Suprapubic skin (tissue), 4 donors: ENCODE measurements at regions not wholly inside any gene's neighbourhood (a gene's known extent, or its start where the extent isn't known, plus 50 kb on each side); places are given as distances from the start of the nearest gene placed in this dataset.

ENCODE experiments used
- DNase-seq, 2 donors: peaks; one replicate each; pipeline ENCODE4 v3.0.0-alpha.2; 2019; ENCODE audit warnings: low spot score in 2 of 2
- H3K27ac ChIP-seq: fragments of 200-600 bp; sonication (generic); one replicate; pipeline ENCODE4 v1.5.1; 2019
- H3K27me3 ChIP-seq: fragments of 200-600 bp; sonication (generic); one replicate; pipeline ENCODE4 v1.5.1; 2019
- H3K36me3 ChIP-seq: fragments of 200-600 bp; sonication (generic); one replicate; pipeline ENCODE4 v1.5.1; 2019
- H3K4me1 ChIP-seq: fragments of 200-600 bp; sonication (generic); one replicate; pipeline ENCODE4 v1.5.1; 2019
- H3K4me3 ChIP-seq: fragments of 200-600 bp; sonication (generic); one replicate; pipeline ENCODE4 v1.5.1; 2019; ENCODE audit warnings: mild to moderate bottlenecking
- H3K9me3 ChIP-seq: fragments of 200-600 bp; sonication (generic); one replicate; pipeline ENCODE4 v1.5.1; 2019
- EP300 ChIP-seq: sonication (generic); formaldehyde crosslinking; IDR thresholded peaks from one replicate; pipeline ENCODE4 v1.6.1; 2017; ENCODE audit warnings: antibody characterized with exemption
- POLR2A ChIP-seq, 2 donors: fragments of 450-650 bp; IDR thresholded peaks; one replicate each; pipeline ENCODE4 v1.6.1; 2017; ENCODE audit warnings: antibody characterized with exemption in 2 of 2, mild to moderate bottlenecking in 2 of 2, moderate library complexity in 2 of 2
- POLR2AphosphoS5 ChIP-seq, 3 donors: sonication (generic); formaldehyde crosslinking; IDR thresholded peaks; one replicate each; pipeline ENCODE4 v1.6.1; 2017; ENCODE audit warnings: antibody characterized with exemption in 3 of 3
- WGBS: methylation state at CpG from one replicate; pipeline ENCODE4 v1.1.5; 2018; 5-methylcytosine and 5-hydroxymethylcytosine counted together
- TF ChIP-seq, protein P1 (sequence below), 2 donors: fragments of 200-600 bp in 1 of 2; fragments of 450-650 bp in 1 of 2; sonication (generic) in 1 of 2; IDR thresholded peaks; one replicate each; pipeline ENCODE4 v1.5.1; 2016 to 2019; ENCODE audit warnings: antibody characterized with exemption in 2 of 2, mild to moderate bottlenecking in 1 of 2, moderate library complexity in 1 of 2

- Histone ChIP-seq H3K36me3 (no peaks in the 10 kb centered on the region), H3K27ac (no peak overlapping the region), H3K27me3 (no peaks in the 10 kb centered on the region), H3K9me3 (peaks cover 7% of the 10 kb centered on the region), H3K4me3 (no peak overlapping the region), H3K4me1 (no peaks in the 10 kb centered on the region)
- WGBS = 71% methylated on average over 1 of the region's 1 CpG
- TF ChIP-seq EP300 = no peak
- TF ChIP-seq, protein P1, sequence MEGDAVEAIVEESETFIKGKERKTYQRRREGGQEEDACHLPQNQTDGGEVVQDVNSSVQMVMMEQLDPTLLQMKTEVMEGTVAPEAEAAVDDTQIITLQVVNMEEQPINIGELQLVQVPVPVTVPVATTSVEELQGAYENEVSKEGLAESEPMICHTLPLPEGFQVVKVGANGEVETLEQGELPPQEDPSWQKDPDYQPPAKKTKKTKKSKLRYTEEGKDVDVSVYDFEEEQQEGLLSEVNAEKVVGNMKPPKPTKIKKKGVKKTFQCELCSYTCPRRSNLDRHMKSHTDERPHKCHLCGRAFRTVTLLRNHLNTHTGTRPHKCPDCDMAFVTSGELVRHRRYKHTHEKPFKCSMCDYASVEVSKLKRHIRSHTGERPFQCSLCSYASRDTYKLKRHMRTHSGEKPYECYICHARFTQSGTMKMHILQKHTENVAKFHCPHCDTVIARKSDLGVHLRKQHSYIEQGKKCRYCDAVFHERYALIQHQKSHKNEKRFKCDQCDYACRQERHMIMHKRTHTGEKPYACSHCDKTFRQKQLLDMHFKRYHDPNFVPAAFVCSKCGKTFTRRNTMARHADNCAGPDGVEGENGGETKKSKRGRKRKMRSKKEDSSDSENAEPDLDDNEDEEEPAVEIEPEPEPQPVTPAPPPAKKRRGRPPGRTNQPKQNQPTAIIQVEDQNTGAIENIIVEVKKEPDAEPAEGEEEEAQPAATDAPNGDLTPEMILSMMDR (IDR thresholded peaks at IDR 0.05) = no peak
- no peak for DNase-seq
Measured at GRCh38 chr7:145978769-145979168, 137.8 kb upstream of the CNTNAP2 start.

DNA sequence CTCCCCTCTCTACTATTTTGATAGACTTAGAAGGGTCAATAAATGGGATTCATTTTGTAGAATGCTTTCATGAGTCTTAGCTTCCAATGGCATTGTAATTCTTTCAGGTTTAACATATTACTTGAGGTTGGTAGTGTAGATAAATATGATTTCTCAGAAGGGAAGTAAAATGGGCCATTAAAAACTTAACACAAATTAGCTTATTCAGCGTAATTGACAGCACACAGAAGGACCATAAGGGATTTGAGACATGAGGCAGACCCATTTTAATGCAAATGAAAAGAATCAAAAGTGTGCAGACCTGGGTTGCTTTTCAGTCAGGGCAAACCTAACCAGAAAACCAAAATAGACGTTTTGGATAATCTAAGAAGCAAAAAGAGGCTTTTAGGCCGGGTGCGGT, 156.6 kb upstream of the CNTNAP2 start:
- no peaks in the 10 kb centered on the region for H3K4me1 ChIP-seq
- H3K4me3 ChIP-seq = no peak overlapping the region
- DNase-seq = no peak
- 83% methylated on average over 4 of the region's 4 CpGs for WGBS
- H3K27me3 ChIP-seq = no peaks in the 10 kb centered on the region
- peaks cover 2% of the 10 kb centered on the region for H3K9me3 ChIP-seq
- TF ChIP-seq POLR2AphosphoS5 (IDR thresholded peaks at IDR 0.05) = no peak
- no peak for TF ChIP-seq EP300
- TF ChIP-seq, protein P1 (IDR thresholded peaks at IDR 0.05) = no peak
- TF ChIP-seq POLR2A (IDR thresholded peaks at IDR 0.05) = no peak
- no peaks in the 10 kb centered on the region for H3K36me3 ChIP-seq
- H3K27ac ChIP-seq = no peak overlapping the region

DNA sequence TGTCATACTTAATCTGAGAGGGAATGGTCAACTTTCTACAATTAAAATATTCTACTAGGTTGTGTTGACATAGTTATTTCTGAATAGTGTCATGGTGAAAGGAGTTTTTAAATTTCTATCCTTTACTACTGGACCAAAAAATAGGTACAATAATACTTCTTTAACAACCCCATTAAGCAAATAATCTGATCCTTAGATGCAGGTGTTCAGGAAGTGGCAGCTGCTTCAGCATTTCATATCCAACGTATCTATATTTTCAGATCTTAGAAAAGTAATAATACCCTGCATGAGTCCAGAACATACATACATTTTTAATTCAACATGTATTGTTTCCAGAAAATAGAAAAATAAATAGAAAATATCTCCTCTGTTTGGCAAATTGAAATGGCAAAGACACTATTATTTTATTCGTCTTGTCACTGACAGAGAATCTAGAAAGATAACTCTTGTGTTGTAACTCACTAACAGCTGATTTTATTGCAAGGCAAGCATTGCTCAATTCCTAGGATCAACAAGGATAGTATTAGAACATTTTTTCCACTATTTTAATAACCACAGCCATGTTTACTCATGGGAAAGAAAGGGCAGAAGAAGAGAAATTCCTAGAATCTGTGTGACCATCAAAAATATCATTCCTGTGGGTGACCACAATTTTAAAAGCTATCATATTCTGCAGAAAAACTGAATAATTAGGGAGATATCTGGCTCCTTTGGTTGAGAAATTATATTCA, 159.3 kb upstream of the CNTNAP2 start:
- 78% methylated on average over 2 of the region's 2 CpGs for WGBS
- Histone ChIP-seq H3K9me3 (peaks cover 3% of the 10 kb centered on the region), H3K4me3 (no peak overlapping the region), H3K27me3 (no peaks in the 10 kb centered on the region), H3K4me1 (no peaks in the 10 kb centered on the region), H3K36me3 (no peaks in the 10 kb centered on the region), H3K27ac (no peak overlapping the region)
- no peak for DNase-seq
- TF ChIP-seq POLR2AphosphoS5 (IDR thresholded peaks at IDR 0.05) = no peak
- no peak for TF ChIP-seq EP300
- TF ChIP-seq, protein P1 (IDR thresholded peaks at IDR 0.05) = no peak
- TF ChIP-seq POLR2A (IDR thresholded peaks at IDR 0.05) = no peak

DNA sequence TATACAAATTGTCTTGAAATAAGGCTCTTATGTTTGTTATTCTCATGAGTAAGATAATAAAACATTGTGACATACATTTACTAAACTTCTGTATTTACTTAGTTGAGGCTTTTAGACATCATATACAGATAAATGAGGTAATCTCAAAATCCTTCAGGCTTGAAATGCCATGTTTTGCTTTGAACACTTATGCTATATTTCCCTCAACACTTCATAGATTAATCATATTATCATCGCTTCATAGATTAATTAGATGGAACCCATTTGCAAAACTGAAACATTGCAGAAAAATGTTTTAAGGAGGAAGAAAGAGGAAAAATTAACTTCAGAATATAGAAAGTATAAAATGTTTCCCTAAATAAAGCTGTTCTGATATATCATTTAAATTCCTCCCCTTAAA, 165.0 kb upstream of the CNTNAP2 start:
- TF ChIP-seq POLR2A (IDR thresholded peaks at IDR 0.05) (no peak), POLR2AphosphoS5 (IDR thresholded peaks at IDR 0.05) (no peak), EP300 (no peak)
- TF ChIP-seq, protein P1 (IDR thresholded peaks at IDR 0.05) = no peak
- Histone ChIP-seq H3K4me1 (no peaks in the 10 kb centered on the region), H3K9me3 (peaks cover 3% of the 10 kb centered on the region), H3K27ac (no peak overlapping the region), H3K4me3 (no peak overlapping the region), H3K27me3 (no peaks in the 10 kb centered on the region), H3K36me3 (no peaks in the 10 kb centered on the region)
- WGBS = 75% methylated on average over 1 of the region's 1 CpG
- DNase-seq = no peak

DNA sequence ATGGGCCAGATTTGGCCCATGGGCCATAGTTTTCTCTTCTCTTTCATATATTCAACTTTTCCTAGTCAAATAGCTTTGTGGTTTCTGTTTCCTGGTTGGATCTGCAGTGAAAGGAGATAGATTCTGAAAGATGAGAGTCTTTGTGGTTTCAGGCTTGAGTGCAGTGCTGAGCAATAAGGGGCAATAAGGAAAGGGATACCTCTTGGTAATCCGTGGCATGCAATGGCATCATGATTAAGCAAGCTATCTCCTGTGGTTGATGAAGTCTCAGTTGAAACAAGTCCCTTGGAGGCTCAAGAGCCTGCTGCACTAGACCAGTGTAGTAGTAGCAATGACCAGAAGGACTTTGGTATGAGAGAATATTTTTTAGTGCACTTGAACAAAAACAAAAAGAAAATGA, 187.7 kb upstream of the CNTNAP2 start:
- no peaks in the 10 kb centered on the region for H3K27me3 ChIP-seq
- H3K36me3 ChIP-seq = no peaks in the 10 kb centered on the region
- WGBS = 78% methylated on average over 1 of the region's 1 CpG
- DNase-seq = no peak
- no peak for TF ChIP-seq POLR2AphosphoS5 (IDR thresholded peaks at IDR 0.05)
- TF ChIP-seq, protein P1 (IDR thresholded peaks at IDR 0.05) = no peak
- no peak for TF ChIP-seq EP300
- H3K9me3 ChIP-seq = peaks cover 8% of the 10 kb centered on the region
- H3K4me3 ChIP-seq = no peak overlapping the region
- H3K4me1 ChIP-seq = no peaks in the 10 kb centered on the region
- H3K27ac ChIP-seq = no peak overlapping the region
